ENCODE measurements at regions not wholly inside any gene's neighbourhood (a gene's known extent, or its start where the extent isn't known, plus 50 kb on each side); places are given as distances from the start of the nearest gene placed in this dataset.

DNA sequence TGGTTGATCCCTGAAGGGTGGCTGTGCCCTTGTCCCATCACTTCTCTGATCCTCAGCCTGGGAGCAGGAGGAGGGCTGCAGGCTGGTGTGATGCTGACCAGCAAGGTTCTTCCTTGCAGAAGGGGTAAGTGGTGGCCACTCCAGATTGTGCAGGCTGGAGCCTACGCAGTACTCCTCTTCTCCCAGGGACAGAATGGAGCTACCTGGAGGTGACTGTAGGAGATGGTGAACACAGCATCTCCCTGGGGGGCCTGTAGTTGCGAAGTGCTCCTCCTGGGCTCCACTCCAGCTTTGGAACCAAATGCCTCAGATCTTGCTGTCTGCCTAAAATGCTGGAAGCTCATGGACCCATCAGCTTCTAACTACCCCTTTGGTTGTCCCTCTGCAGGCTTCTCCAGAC lies 323.6 kb upstream of the PODXL start:
- H3K4me1 ChIP-seq (ENCODE audit: control insufficient read depth in 3 of 3, insufficient read depth in 3 of 3, low read length in 3 of 3): no peaks in the 10 kb centered on the region
- no peaks in the 10 kb centered on the region for H3K36me3 ChIP-seq (ENCODE audit: control insufficient read depth in 3 of 3, insufficient read depth in 3 of 3, low read length in 3 of 3)
- no peak overlapping the region for H3K4me3 ChIP-seq (ENCODE audit: low read length in 3 of 3)
- no peaks in the 10 kb centered on the region for H3K9me3 ChIP-seq (ENCODE audit: control insufficient read depth in 3 of 3, low read length in 3 of 3)
- H3K27me3 ChIP-seq (ENCODE audit: control insufficient read depth in 3 of 3, insufficient read depth in 3 of 3, low read length in 3 of 3): no peaks in the 10 kb centered on the region
- no peak overlapping the region for H3K27ac ChIP-seq (ENCODE audit: low read depth, low read length)
- no peak overlapping the region for H3K9ac ChIP-seq (ENCODE audit: low read depth in 1 of 3, low read length in 3 of 3)

GRCh38 chr7:131879424-131879823 lies 323.0 kb upstream of the PODXL start:
- Histone ChIP-seq H3K27ac (ENCODE audit: low read depth, low read length) (no peak overlapping the region), H3K9ac (ENCODE audit: low read depth in 1 of 3, low read length in 3 of 3) (no peak overlapping the region), H3K27me3 (ENCODE audit: control insufficient read depth in 3 of 3, insufficient read depth in 3 of 3, low read length in 3 of 3) (no peaks in the 10 kb centered on the region)

GRCh38 chr7:131878777-131879176 lies 322.3 kb upstream of the PODXL start:
- Histone ChIP-seq H3K9me3 (ENCODE audit: control insufficient read depth in 3 of 3, low read length in 3 of 3) (no peaks in the 10 kb centered on the region), H3K27me3 (ENCODE audit: control insufficient read depth in 3 of 3, insufficient read depth in 3 of 3, low read length in 3 of 3) (peaks cover 0 to under 1% (median 0%) of the 10 kb centered on the region in 3 donors), H3K27ac (ENCODE audit: low read depth, low read length) (no peak overlapping the region), H3K4me3 (ENCODE audit: low read length in 3 of 3) (no peak overlapping the region), H3K9ac (ENCODE audit: low read depth in 1 of 3, low read length in 3 of 3) (no peak overlapping the region), H3K4me1 (ENCODE audit: control insufficient read depth in 3 of 3, insufficient read depth in 3 of 3, low read length in 3 of 3) (no peaks in the 10 kb centered on the region), H3K36me3 (ENCODE audit: control insufficient read depth in 3 of 3, insufficient read depth in 3 of 3, low read length in 3 of 3) (no peaks in the 10 kb centered on the region)

More at GRCh38 chr7:131879424-131879823, 323.0 kb upstream of the PODXL start:
- H3K9me3 ChIP-seq (ENCODE audit: control insufficient read depth in 3 of 3, low read length in 3 of 3): no peaks in the 10 kb centered on the region
- no peak overlapping the region for H3K4me3 ChIP-seq (ENCODE audit: low read length in 3 of 3)
- H3K4me1 ChIP-seq (ENCODE audit: control insufficient read depth in 3 of 3, insufficient read depth in 3 of 3, low read length in 3 of 3): no peaks in the 10 kb centered on the region
- no peaks in the 10 kb centered on the region for H3K36me3 ChIP-seq (ENCODE audit: control insufficient read depth in 3 of 3, insufficient read depth in 3 of 3, low read length in 3 of 3)

GRCh38 chr7:131873581-131873980 lies 317.2 kb upstream of the PODXL start:
- Histone ChIP-seq H3K9ac (ENCODE audit: low read depth in 1 of 3, low read length in 3 of 3) (no peak overlapping the region), H3K4me1 (ENCODE audit: control insufficient read depth in 3 of 3, insufficient read depth in 3 of 3, low read length in 3 of 3) (no peaks in the 10 kb centered on the region), H3K27ac (ENCODE audit: low read depth, low read length) (no peak overlapping the region), H3K27me3 (ENCODE audit: control insufficient read depth in 3 of 3, insufficient read depth in 3 of 3, low read length in 3 of 3) (peaks cover 0 to 8% (median 4%) of the 10 kb centered on the region in 3 donors), H3K9me3 (ENCODE audit: control insufficient read depth in 3 of 3, low read length in 3 of 3) (no peaks in the 10 kb centered on the region), H3K4me3 (ENCODE audit: low read length in 3 of 3) (no peak overlapping the region), H3K36me3 (ENCODE audit: control insufficient read depth in 3 of 3, insufficient read depth in 3 of 3, low read length in 3 of 3) (no peaks in the 10 kb centered on the region)

DNA sequence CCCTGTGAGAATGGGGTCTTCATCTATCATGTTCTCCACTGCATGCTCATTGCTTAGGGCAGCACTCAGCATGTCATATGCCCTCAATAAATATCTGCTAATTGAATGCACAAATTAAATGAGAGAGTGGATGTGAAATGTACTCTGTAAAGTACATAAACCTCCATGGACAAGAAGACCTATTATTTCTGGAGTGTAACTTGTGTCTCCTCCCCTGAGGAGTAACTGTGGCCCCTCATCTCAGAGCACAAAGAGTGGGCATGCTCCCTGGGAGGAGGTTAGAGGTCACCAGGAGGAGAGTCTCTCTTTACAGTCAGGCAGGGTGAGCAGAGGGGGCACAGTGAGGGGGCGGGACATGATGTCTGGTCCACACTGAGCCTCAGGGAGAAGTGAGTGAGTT lies 313.6 kb upstream of the PODXL start:
- H3K27ac ChIP-seq (ENCODE audit: low read depth, low read length): no peak overlapping the region
- H3K4me1 ChIP-seq (ENCODE audit: control insufficient read depth in 3 of 3, insufficient read depth in 3 of 3, low read length in 3 of 3): no peaks in the 10 kb centered on the region
- peaks cover 0 to 8% (median 4%) of the 10 kb centered on the region in 3 donors for H3K27me3 ChIP-seq (ENCODE audit: control insufficient read depth in 3 of 3, insufficient read depth in 3 of 3, low read length in 3 of 3)
- H3K9ac ChIP-seq (ENCODE audit: low read depth in 1 of 3, low read length in 3 of 3): no peak overlapping the region
- no peak overlapping the region for H3K4me3 ChIP-seq (ENCODE audit: low read length in 3 of 3)
- H3K36me3 ChIP-seq (ENCODE audit: control insufficient read depth in 3 of 3, insufficient read depth in 3 of 3, low read length in 3 of 3): no peaks in the 10 kb centered on the region
- no peaks in the 10 kb centered on the region for H3K9me3 ChIP-seq (ENCODE audit: control insufficient read depth in 3 of 3, low read length in 3 of 3)

- Histone ChIP-seq H3K9me3 (ENCODE audit: control insufficient read depth in 3 of 3, low read length in 3 of 3) (no peaks in the 10 kb centered on the region), H3K36me3 (ENCODE audit: control insufficient read depth in 3 of 3, insufficient read depth in 3 of 3, low read length in 3 of 3) (no peaks in the 10 kb centered on the region), H3K4me1 (ENCODE audit: control insufficient read depth in 3 of 3, insufficient read depth in 3 of 3, low read length in 3 of 3) (no peaks in the 10 kb centered on the region), H3K27ac (ENCODE audit: low read depth, low read length) (no peak overlapping the region), H3K27me3 (ENCODE audit: control insufficient read depth in 3 of 3, insufficient read depth in 3 of 3, low read length in 3 of 3) (peaks cover 0 to 8% (median 4%) of the 10 kb centered on the region in 3 donors), H3K4me3 (ENCODE audit: low read length in 3 of 3) (no peak overlapping the region), H3K9ac (ENCODE audit: low read depth in 1 of 3, low read length in 3 of 3) (no peak overlapping the region)
These were observed 312.9 kb upstream of the PODXL start for GRCh38 chr7:131869169-131869844.

DNA sequence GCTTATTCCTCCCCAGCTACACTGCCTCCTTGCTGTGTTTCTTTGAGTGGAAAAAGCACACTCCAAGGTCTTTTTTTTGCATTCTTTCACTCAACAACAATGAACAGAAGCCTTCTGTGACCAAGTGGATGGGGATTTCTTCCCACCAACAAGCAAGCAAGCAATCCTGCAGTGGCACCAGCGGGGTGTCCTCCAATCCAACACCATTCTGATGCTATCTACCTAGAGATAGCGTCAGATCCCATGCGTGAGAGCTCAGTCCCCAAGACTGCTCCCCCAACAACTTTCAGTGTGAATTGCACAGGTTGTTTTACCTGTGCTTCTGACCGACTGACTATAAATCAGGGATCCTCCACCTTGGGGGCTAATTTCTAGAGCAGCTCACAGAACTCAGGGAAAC lies 311.0 kb upstream of the PODXL start:
- no peak overlapping the region for H3K27ac ChIP-seq (ENCODE audit: low read depth, low read length)
- no peak overlapping the region for H3K9ac ChIP-seq (ENCODE audit: low read depth in 1 of 3, low read length in 3 of 3)
- no peaks in the 10 kb centered on the region for H3K9me3 ChIP-seq (ENCODE audit: control insufficient read depth in 3 of 3, low read length in 3 of 3)
- no peaks in the 10 kb centered on the region for H3K36me3 ChIP-seq (ENCODE audit: control insufficient read depth in 3 of 3, insufficient read depth in 3 of 3, low read length in 3 of 3)
- H3K4me3 ChIP-seq (ENCODE audit: low read length in 3 of 3): no peak overlapping the region
- H3K27me3 ChIP-seq (ENCODE audit: control insufficient read depth in 3 of 3, insufficient read depth in 3 of 3, low read length in 3 of 3): no peaks in the 10 kb centered on the region
- no peaks in the 10 kb centered on the region for H3K4me1 ChIP-seq (ENCODE audit: control insufficient read depth in 3 of 3, insufficient read depth in 3 of 3, low read length in 3 of 3)

- no peak overlapping the region for H3K27ac ChIP-seq (ENCODE audit: low read depth, low read length)
These were observed 309.5 kb upstream of the PODXL start for GRCh38 chr7:131865911-131866310.

GRCh38 chr7:131861620-131862346 lies 305.4 kb upstream of the PODXL start:
- Histone ChIP-seq H3K27me3 (ENCODE audit: control insufficient read depth in 3 of 3, insufficient read depth in 3 of 3, low read length in 3 of 3) (no peaks in the 10 kb centered on the region), H3K4me3 (ENCODE audit: low read length in 3 of 3) (no peak overlapping the region), H3K4me1 (ENCODE audit: control insufficient read depth in 3 of 3, insufficient read depth in 3 of 3, low read length in 3 of 3) (no peaks in the 10 kb centered on the region), H3K9ac (ENCODE audit: low read depth in 1 of 3, low read length in 3 of 3) (no peak overlapping the region), H3K9me3 (ENCODE audit: control insufficient read depth in 3 of 3, low read length in 3 of 3) (no peaks in the 10 kb centered on the region), H3K36me3 (ENCODE audit: control insufficient read depth in 3 of 3, insufficient read depth in 3 of 3, low read length in 3 of 3) (no peaks in the 10 kb centered on the region), H3K27ac (ENCODE audit: low read depth, low read length) (no peak overlapping the region)

More at GRCh38 chr7:131865911-131866310, 309.5 kb upstream of the PODXL start:
- Histone ChIP-seq H3K4me1 (ENCODE audit: control insufficient read depth in 3 of 3, insufficient read depth in 3 of 3, low read length in 3 of 3) (no peaks in the 10 kb centered on the region), H3K36me3 (ENCODE audit: control insufficient read depth in 3 of 3, insufficient read depth in 3 of 3, low read length in 3 of 3) (no peaks in the 10 kb centered on the region), H3K9ac (ENCODE audit: low read depth in 1 of 3, low read length in 3 of 3) (no peak overlapping the region), H3K27me3 (ENCODE audit: control insufficient read depth in 3 of 3, insufficient read depth in 3 of 3, low read length in 3 of 3) (no peaks in the 10 kb centered on the region), H3K4me3 (ENCODE audit: low read length in 3 of 3) (no peak overlapping the region), H3K9me3 (ENCODE audit: control insufficient read depth in 3 of 3, low read length in 3 of 3) (no peaks in the 10 kb centered on the region)

DNA sequence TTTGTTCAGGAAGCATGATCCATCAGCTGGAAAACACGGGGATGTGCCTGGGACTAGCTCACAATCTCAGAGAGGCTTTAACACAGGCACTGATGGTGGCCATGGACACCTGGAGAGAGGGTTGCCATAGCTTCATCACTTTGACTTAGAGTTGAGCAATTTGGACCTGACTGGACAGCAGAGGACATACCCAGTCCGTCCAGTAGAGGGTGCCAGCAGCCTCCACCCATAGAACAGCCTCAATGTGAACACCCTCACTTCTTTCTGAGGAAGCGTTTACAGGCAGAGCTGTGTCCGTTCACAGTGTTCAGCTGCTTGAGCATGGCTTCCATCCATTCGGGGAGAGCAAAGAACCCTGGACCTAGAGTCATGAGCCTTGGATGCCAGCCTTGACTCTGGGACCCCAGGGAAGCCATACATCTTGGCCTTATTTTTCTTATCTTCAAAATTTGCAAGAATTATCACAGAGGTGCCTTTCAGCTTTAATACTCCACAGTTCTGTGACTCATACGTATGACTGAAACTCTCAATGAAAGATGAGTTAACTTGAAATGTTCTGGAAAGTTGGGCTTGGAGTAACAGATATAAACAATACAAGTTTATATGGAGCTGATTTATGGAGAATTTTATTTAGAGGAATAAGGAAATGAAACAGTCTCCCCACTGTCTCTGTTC lies 302.9 kb upstream of the PODXL start:
- H3K36me3 ChIP-seq (ENCODE audit: control insufficient read depth in 3 of 3, insufficient read depth in 3 of 3, low read length in 3 of 3): no peaks in the 10 kb centered on the region
- H3K27me3 ChIP-seq (ENCODE audit: control insufficient read depth in 3 of 3, insufficient read depth in 3 of 3, low read length in 3 of 3): no peaks in the 10 kb centered on the region
- no peaks in the 10 kb centered on the region for H3K4me1 ChIP-seq (ENCODE audit: control insufficient read depth in 3 of 3, insufficient read depth in 3 of 3, low read length in 3 of 3)
- H3K9ac ChIP-seq (ENCODE audit: low read depth in 1 of 3, low read length in 3 of 3): no peak overlapping the region
- H3K27ac ChIP-seq (ENCODE audit: low read depth, low read length): no peak overlapping the region
- no peak overlapping the region for H3K4me3 ChIP-seq (ENCODE audit: low read length in 3 of 3)
- peaks cover 0 to 4% (median 4%) of the 10 kb centered on the region in 3 donors for H3K9me3 ChIP-seq (ENCODE audit: control insufficient read depth in 3 of 3, low read length in 3 of 3)

Data from skeletal muscle tissue (tissue), 3 donors.